ENCODE measurements at regions not wholly inside any gene's neighbourhood (a gene's known extent, or its start where the extent isn't known, plus 50 kb on each side); places are given as distances from the start of the nearest gene placed in this dataset.

- Histone ChIP-seq H3K9ac (ENCODE audit: low read length) (no peak overlapping the region), H3K4me2 (ENCODE audit: low read length) (no peak overlapping the region), H3K36me3 (ENCODE audit: control insufficient read depth, insufficient read depth, low read length) (no peaks in the 10 kb centered on the region), H3K23ac (ENCODE audit: low read length) (no peak overlapping the region), H3K4me3 (ENCODE audit: low read length) (no peak overlapping the region), H2BK120ac (ENCODE audit: low read depth, low read length) (no peak overlapping the region), H3K4ac (ENCODE audit: low read depth, low read length) (no peak overlapping the region), H3K27ac (ENCODE audit: low read depth, low read length) (no peak overlapping the region), H3K79me2 (ENCODE audit: control insufficient read depth, insufficient read depth, low read length) (no peaks in the 10 kb centered on the region), H2BK15ac (replicated peaks; ENCODE audit: low read depth) (no peak overlapping the region), H2AK5ac (ENCODE audit: low read length) (no peak overlapping the region), H2BK5ac (ENCODE audit: low read length) (no peak overlapping the region), H3K18ac (ENCODE audit: low read length) (no peak overlapping the region), H4K5ac (ENCODE audit: low read length) (no peak overlapping the region), H3K4me1 (ENCODE audit: control insufficient read depth, low read depth, low read length) (peaks cover 10% of the 10 kb centered on the region), H3K79me1 (ENCODE audit: low read length) (no peaks in the 10 kb centered on the region), H4K8ac (ENCODE audit: low read depth, low read length) (no peak overlapping the region), H3K56ac (ENCODE audit: low read length) (no peak overlapping the region), H3K27me3 (ENCODE audit: insufficient read depth, low read length, poor library complexity) (no peaks in the 10 kb centered on the region)
- no CpG with 5 or more reads among the region's 8 CpGs for WGBS (ENCODE audit: extremely low coverage, insufficient coverage, low lambda C conversion rate)
- no peak for DNase-seq
These were observed 360.5 kb downstream of the SOX11 start for GRCh38 chr2:6052649-6053048.

- H3K79me2 ChIP-seq (ENCODE audit: control insufficient read depth, insufficient read depth, low read length) = no peaks in the 10 kb centered on the region
- H3K79me1 ChIP-seq (ENCODE audit: low read length) = no peaks in the 10 kb centered on the region
- H4K8ac ChIP-seq (ENCODE audit: low read depth, low read length) = no peak overlapping the region
- H3K4me3 ChIP-seq (ENCODE audit: low read length) = no peak overlapping the region
- H3K23ac ChIP-seq (ENCODE audit: low read length) = no peak overlapping the region
- H2BK15ac ChIP-seq (replicated peaks; ENCODE audit: low read depth) = no peak overlapping the region
- H3K4me2 ChIP-seq (ENCODE audit: low read length) = no peak overlapping the region
- no peak overlapping the region for H3K9ac ChIP-seq (ENCODE audit: low read length)
- H3K4ac ChIP-seq (ENCODE audit: low read depth, low read length) = no peak overlapping the region
- H3K56ac ChIP-seq (ENCODE audit: low read length) = no peak overlapping the region
- peaks cover 10% of the 10 kb centered on the region for H3K4me1 ChIP-seq (ENCODE audit: control insufficient read depth, low read depth, low read length)
- H4K5ac ChIP-seq (ENCODE audit: low read length) = no peak overlapping the region
- H2BK120ac ChIP-seq (ENCODE audit: low read depth, low read length) = no peak overlapping the region
- peak overlapping the region; percentile 9 for H3K18ac ChIP-seq (ENCODE audit: low read length)
- H3K27me3 ChIP-seq (ENCODE audit: insufficient read depth, low read length, poor library complexity) = no peaks in the 10 kb centered on the region
- no peaks in the 10 kb centered on the region for H3K36me3 ChIP-seq (ENCODE audit: control insufficient read depth, insufficient read depth, low read length)
- peak; percentile 44 for DNase-seq
- no peak overlapping the region for H3K27ac ChIP-seq (ENCODE audit: low read depth, low read length)
- H2AK5ac ChIP-seq (ENCODE audit: low read length) = no peak overlapping the region
- no CpG with 5 or more reads among the region's 5 CpGs for WGBS (ENCODE audit: extremely low coverage, insufficient coverage, low lambda C conversion rate)
- no peak overlapping the region for H2BK5ac ChIP-seq (ENCODE audit: low read length)
These were observed 361.6 kb downstream of the SOX11 start for GRCh38 chr2:6053743-6054142.

GRCh38 chr2:6054161-6054671 lies 362.0 kb downstream of the SOX11 start:
- no peaks in the 10 kb centered on the region for H3K27me3 ChIP-seq (ENCODE audit: insufficient read depth, low read length, poor library complexity)
- H2BK15ac ChIP-seq (replicated peaks; ENCODE audit: low read depth) = no peak overlapping the region
- H3K56ac ChIP-seq (ENCODE audit: low read length) = no peak overlapping the region
- H4K5ac ChIP-seq (ENCODE audit: low read length) = no peak overlapping the region
- no peaks in the 10 kb centered on the region for H3K36me3 ChIP-seq (ENCODE audit: control insufficient read depth, insufficient read depth, low read length)
- no peak overlapping the region for H3K27ac ChIP-seq (ENCODE audit: low read depth, low read length)
- H2BK120ac ChIP-seq (ENCODE audit: low read depth, low read length) = no peak overlapping the region
- no peaks in the 10 kb centered on the region for H3K79me2 ChIP-seq (ENCODE audit: control insufficient read depth, insufficient read depth, low read length)
- no peak overlapping the region for H4K8ac ChIP-seq (ENCODE audit: low read depth, low read length)
- no peak overlapping the region for H3K18ac ChIP-seq (ENCODE audit: low read length)
- peak; percentile 81 for DNase-seq
- peaks cover 10% of the 10 kb centered on the region for H3K4me1 ChIP-seq (ENCODE audit: control insufficient read depth, low read depth, low read length)
- H2BK5ac ChIP-seq (ENCODE audit: low read length) = no peak overlapping the region
- no peak overlapping the region for H2AK5ac ChIP-seq (ENCODE audit: low read length)
- H3K23ac ChIP-seq (ENCODE audit: low read length) = no peak overlapping the region
- peak overlapping the region; percentile 16 for H3K4me2 ChIP-seq (ENCODE audit: low read length)
- no peaks in the 10 kb centered on the region for H3K79me1 ChIP-seq (ENCODE audit: low read length)
- H3K9ac ChIP-seq (ENCODE audit: low read length) = no peak overlapping the region
- WGBS (ENCODE audit: extremely low coverage, insufficient coverage, low lambda C conversion rate) = no CpG with 5 or more reads among the region's 7 CpGs
- no peak overlapping the region for H3K4ac ChIP-seq (ENCODE audit: low read depth, low read length)
- no peak overlapping the region for H3K4me3 ChIP-seq (ENCODE audit: low read length)

- Histone ChIP-seq H3K79me2 (ENCODE audit: control insufficient read depth, insufficient read depth, low read length) (no peaks in the 10 kb centered on the region), H4K8ac (ENCODE audit: low read depth, low read length) (no peak overlapping the region), H2AK5ac (ENCODE audit: low read length) (no peak overlapping the region), H2BK120ac (ENCODE audit: low read depth, low read length) (no peak overlapping the region), H3K18ac (ENCODE audit: low read length) (no peak overlapping the region), H3K27ac (ENCODE audit: low read depth, low read length) (no peak overlapping the region), H2BK15ac (replicated peaks; ENCODE audit: low read depth) (no peak overlapping the region), H3K4me1 (ENCODE audit: control insufficient read depth, low read depth, low read length) (no peaks in the 10 kb centered on the region), H3K56ac (ENCODE audit: low read length) (no peak overlapping the region), H3K9ac (ENCODE audit: low read length) (no peak overlapping the region), H3K79me1 (ENCODE audit: low read length) (no peaks in the 10 kb centered on the region), H4K5ac (ENCODE audit: low read length) (no peak overlapping the region), H3K4me2 (ENCODE audit: low read length) (no peak overlapping the region), H3K23ac (ENCODE audit: low read length) (no peak overlapping the region), H2BK5ac (ENCODE audit: low read length) (no peak overlapping the region), H3K4ac (ENCODE audit: low read depth, low read length) (no peak overlapping the region), H3K4me3 (ENCODE audit: low read length) (no peak overlapping the region), H3K36me3 (ENCODE audit: control insufficient read depth, insufficient read depth, low read length) (no peaks in the 10 kb centered on the region), H3K27me3 (ENCODE audit: insufficient read depth, low read length, poor library complexity) (no peaks in the 10 kb centered on the region)
- no CpG with 5 or more reads among the region's 5 CpGs for WGBS (ENCODE audit: extremely low coverage, insufficient coverage, low lambda C conversion rate)
- no peak for DNase-seq
These were observed 368.9 kb downstream of the SOX11 start for GRCh38 chr2:6060992-6061663.

GRCh38 chr2:6064757-6065156 lies 372.6 kb downstream of the SOX11 start:
- Histone ChIP-seq H3K23ac (ENCODE audit: low read length) (no peak overlapping the region), H3K18ac (ENCODE audit: low read length) (no peak overlapping the region), H3K4me1 (ENCODE audit: control insufficient read depth, low read depth, low read length) (no peaks in the 10 kb centered on the region), H4K8ac (ENCODE audit: low read depth, low read length) (no peak overlapping the region), H3K4me3 (ENCODE audit: low read length) (no peak overlapping the region), H2BK15ac (replicated peaks; ENCODE audit: low read depth) (no peak overlapping the region), H3K79me2 (ENCODE audit: control insufficient read depth, insufficient read depth, low read length) (no peaks in the 10 kb centered on the region), H3K27ac (ENCODE audit: low read depth, low read length) (no peak overlapping the region), H2AK5ac (ENCODE audit: low read length) (no peak overlapping the region), H3K4me2 (ENCODE audit: low read length) (no peak overlapping the region), H3K27me3 (ENCODE audit: insufficient read depth, low read length, poor library complexity) (no peaks in the 10 kb centered on the region), H3K9ac (ENCODE audit: low read length) (no peak overlapping the region), H3K36me3 (ENCODE audit: control insufficient read depth, insufficient read depth, low read length) (no peaks in the 10 kb centered on the region), H2BK5ac (ENCODE audit: low read length) (no peak overlapping the region), H2BK120ac (ENCODE audit: low read depth, low read length) (no peak overlapping the region), H4K5ac (ENCODE audit: low read length) (no peak overlapping the region), H3K56ac (ENCODE audit: low read length) (no peak overlapping the region), H3K4ac (ENCODE audit: low read depth, low read length) (no peak overlapping the region), H3K79me1 (ENCODE audit: low read length) (no peaks in the 10 kb centered on the region)
- DNase-seq = no peak
- no CpG with 5 or more reads among the region's 2 CpGs for WGBS (ENCODE audit: extremely low coverage, insufficient coverage, low lambda C conversion rate)

GRCh38 chr2:6065703-6066102 lies 373.5 kb downstream of the SOX11 start:
- Histone ChIP-seq H2BK5ac (ENCODE audit: low read length) (no peak overlapping the region), H3K4me2 (ENCODE audit: low read length) (no peak overlapping the region), H4K5ac (ENCODE audit: low read length) (no peak overlapping the region), H3K23ac (ENCODE audit: low read length) (no peak overlapping the region), H4K8ac (ENCODE audit: low read depth, low read length) (no peak overlapping the region), H3K27ac (ENCODE audit: low read depth, low read length) (no peak overlapping the region), H3K56ac (ENCODE audit: low read length) (no peak overlapping the region), H2AK5ac (ENCODE audit: low read length) (no peak overlapping the region), H3K79me2 (ENCODE audit: control insufficient read depth, insufficient read depth, low read length) (no peaks in the 10 kb centered on the region), H3K4me3 (ENCODE audit: low read length) (no peak overlapping the region), H3K4me1 (ENCODE audit: control insufficient read depth, low read depth, low read length) (no peaks in the 10 kb centered on the region), H3K36me3 (ENCODE audit: control insufficient read depth, insufficient read depth, low read length) (no peaks in the 10 kb centered on the region), H2BK120ac (ENCODE audit: low read depth, low read length) (no peak overlapping the region), H3K18ac (ENCODE audit: low read length) (no peak overlapping the region), H3K27me3 (ENCODE audit: insufficient read depth, low read length, poor library complexity) (no peaks in the 10 kb centered on the region), H3K79me1 (ENCODE audit: low read length) (no peaks in the 10 kb centered on the region), H3K4ac (ENCODE audit: low read depth, low read length) (no peak overlapping the region), H2BK15ac (replicated peaks; ENCODE audit: low read depth) (no peak overlapping the region), H3K9ac (ENCODE audit: low read length) (no peak overlapping the region)
- no CpG with 5 or more reads among the region's 3 CpGs for WGBS (ENCODE audit: extremely low coverage, insufficient coverage, low lambda C conversion rate)
- no peak for DNase-seq

All from mesendoderm (in vitro differentiated cells).